ENCODE measurements at regions not wholly inside any gene's neighbourhood (a gene's known extent, or its start where the extent isn't known, plus 50 kb on each side); places are given as distances from the start of the nearest gene placed in this dataset.

GRCh38 chr2:210912779-210913178 is 356.4 kb downstream of the CPS1 start:
- TF ChIP-seq, protein P1, sequence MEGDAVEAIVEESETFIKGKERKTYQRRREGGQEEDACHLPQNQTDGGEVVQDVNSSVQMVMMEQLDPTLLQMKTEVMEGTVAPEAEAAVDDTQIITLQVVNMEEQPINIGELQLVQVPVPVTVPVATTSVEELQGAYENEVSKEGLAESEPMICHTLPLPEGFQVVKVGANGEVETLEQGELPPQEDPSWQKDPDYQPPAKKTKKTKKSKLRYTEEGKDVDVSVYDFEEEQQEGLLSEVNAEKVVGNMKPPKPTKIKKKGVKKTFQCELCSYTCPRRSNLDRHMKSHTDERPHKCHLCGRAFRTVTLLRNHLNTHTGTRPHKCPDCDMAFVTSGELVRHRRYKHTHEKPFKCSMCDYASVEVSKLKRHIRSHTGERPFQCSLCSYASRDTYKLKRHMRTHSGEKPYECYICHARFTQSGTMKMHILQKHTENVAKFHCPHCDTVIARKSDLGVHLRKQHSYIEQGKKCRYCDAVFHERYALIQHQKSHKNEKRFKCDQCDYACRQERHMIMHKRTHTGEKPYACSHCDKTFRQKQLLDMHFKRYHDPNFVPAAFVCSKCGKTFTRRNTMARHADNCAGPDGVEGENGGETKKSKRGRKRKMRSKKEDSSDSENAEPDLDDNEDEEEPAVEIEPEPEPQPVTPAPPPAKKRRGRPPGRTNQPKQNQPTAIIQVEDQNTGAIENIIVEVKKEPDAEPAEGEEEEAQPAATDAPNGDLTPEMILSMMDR (IDR thresholded peaks at IDR 0.05; ENCODE audit: borderline replicate concordance, extremely low read depth, low read length, poor library complexity, severe bottlenecking) = no peak
- no peak for TF ChIP-seq EZH2 (IDR thresholded peaks at IDR 0.05; ENCODE audit: borderline replicate concordance, low read depth, low read length, severe bottlenecking)

All from DND-41 (cell line).